SJSA1 (cell line): ENCODE measurements at regions not wholly inside any gene's neighbourhood (a gene's known extent, or its start where the extent isn't known, plus 50 kb on each side); places are given as distances from the start of the nearest gene placed in this dataset.
A peak's percentile ranks its signal among the peaks of the same experiment; 100 is the strongest.

Experiments used
- DNase-seq, 2 experiments: peaks; one replicate each; pipeline ENCODE4 v3.0.0-alpha.2; 2015 to 2020; ENCODE audit warnings: low spot score in 2 of 2, low read depth in 1 of 2
- H3K27ac ChIP-seq: fragments of 250-450 bp; sonication (Bioruptor Pico); 2 replicates; pipeline ENCODE4 v1.5.1; 2020; ENCODE audit warnings: mild to moderate bottlenecking, moderate library complexity
- H3K27me3 ChIP-seq: fragments of 250-450 bp; sonication (Bioruptor Pico); replicated peaks from 2 replicates; pipeline ENCODE4 v1.5.1; 2020; ENCODE audit warnings: mild to moderate bottlenecking, moderate library complexity
- H3K36me3 ChIP-seq: fragments of 250-450 bp; sonication (Bioruptor Pico); 2 replicates; pipeline ENCODE4 v1.5.1; 2020; ENCODE audit warnings: mild to moderate bottlenecking
- H3K4me1 ChIP-seq: fragments of 250-450 bp; sonication (Bioruptor Pico); replicated peaks from 2 replicates; pipeline ENCODE4 v1.6.1; 2021; ENCODE audit warnings: mild to moderate bottlenecking
- H3K4me3 ChIP-seq: fragments of 250-450 bp; sonication (Bioruptor Pico); 2 replicates; pipeline ENCODE4 v1.5.1; 2020; ENCODE audit warnings: mild to moderate bottlenecking
- H3K9me3 ChIP-seq: fragments of 250-450 bp; sonication (Bioruptor Pico); replicated peaks from 2 replicates; pipeline ENCODE4 v1.5.1; 2020; ENCODE audit warnings: mild to moderate bottlenecking

DNA sequence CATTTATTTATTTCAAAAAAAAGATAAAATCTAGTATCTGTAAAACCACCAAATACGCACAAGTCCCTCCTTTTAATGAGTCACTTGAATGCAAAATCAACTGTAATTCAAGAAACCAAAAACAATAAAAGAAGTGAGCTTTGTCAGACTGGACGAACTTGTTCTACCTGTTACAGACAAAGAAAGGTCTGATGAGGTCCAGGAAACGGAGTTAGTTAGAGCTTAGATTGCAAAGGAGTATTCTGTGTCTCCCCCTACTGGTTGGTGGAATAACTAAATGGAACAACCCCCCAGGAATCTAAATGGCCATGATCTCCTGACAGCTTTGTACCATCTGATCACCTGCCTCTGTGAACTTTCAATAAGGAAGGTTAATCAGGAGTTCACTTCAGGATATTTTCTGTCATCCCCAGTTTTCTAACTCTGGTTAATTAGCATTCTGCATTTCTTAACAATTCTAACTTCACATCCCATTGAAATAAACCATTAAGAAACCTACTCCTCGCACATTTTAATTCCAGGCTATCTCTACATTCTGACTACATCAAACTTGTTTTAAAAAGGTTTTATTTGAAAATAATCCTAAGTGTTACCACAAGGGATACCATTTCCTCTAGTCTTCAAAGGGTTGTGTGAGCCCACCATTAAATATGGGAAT lies 333.0 kb upstream of the SATB1 start:
- Histone ChIP-seq H3K27ac (no peak overlapping the region), H3K36me3 (no peaks in the 10 kb centered on the region), H3K4me1 (no peaks in the 10 kb centered on the region), H3K9me3 (no peaks in the 10 kb centered on the region), H3K4me3 (no peak overlapping the region), H3K27me3 (no peaks in the 10 kb centered on the region)
- peak in 1 of 2 experiments; percentile 1 for DNase-seq

DNA sequence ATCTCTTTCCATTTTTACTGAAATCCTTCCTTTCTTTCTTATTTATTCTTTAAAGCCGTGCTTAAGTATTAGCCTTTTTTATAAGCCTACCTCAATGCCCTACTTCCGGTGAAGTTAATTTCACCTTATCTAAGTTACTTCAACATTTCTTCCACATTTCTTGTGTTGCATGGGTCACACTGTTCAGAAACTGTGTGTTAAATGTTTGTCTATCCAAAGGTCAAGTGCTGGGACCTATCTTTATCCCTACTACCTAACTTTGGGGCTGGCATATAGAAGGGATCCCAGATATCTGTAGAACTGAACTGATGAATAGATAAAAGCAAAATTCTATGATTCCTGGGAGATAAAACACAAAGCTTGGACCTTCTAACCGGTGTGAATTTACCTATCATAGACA lies 332.3 kb upstream of the SATB1 start:
- Histone ChIP-seq H3K36me3 (no peaks in the 10 kb centered on the region), H3K27me3 (no peaks in the 10 kb centered on the region), H3K27ac (no peak overlapping the region), H3K4me3 (no peak overlapping the region), H3K4me1 (no peaks in the 10 kb centered on the region), H3K9me3 (no peaks in the 10 kb centered on the region)
- DNase-seq = no peak

DNA sequence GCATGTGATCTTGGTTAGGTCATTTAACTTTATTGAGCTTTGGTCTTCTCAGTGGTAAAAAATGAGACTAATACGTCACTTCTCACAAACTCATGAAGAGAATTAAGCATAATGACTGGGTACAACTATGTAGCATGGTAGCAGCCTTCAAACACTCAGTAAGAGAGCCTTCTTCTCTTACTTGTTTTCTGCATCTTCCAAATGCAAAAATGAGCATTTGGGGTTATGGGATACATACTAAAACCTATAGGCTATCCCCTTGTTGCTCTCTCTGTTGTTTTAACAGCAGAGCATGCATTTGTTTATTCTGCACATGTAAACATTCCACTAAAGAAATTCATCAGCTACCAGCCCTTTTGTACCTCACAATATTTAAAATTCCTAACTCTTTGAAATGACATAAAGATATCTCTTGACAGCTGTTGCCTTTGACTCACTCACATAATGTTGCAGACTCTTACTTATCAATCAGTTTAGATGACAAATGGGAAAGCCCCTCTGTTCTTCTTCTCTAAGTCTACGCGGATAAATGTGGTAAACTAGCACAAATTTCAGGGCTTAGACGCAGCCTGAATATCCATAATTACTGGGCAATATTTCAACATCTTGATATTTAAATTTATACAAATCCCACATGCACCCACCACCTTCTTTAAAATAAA lies 327.3 kb upstream of the SATB1 start:
- Histone ChIP-seq H3K36me3 (no peaks in the 10 kb centered on the region), H3K27ac (no peak overlapping the region), H3K27me3 (no peaks in the 10 kb centered on the region), H3K9me3 (no peaks in the 10 kb centered on the region), H3K4me1 (no peaks in the 10 kb centered on the region), H3K4me3 (no peak overlapping the region)
- DNase-seq = no peak

DNA sequence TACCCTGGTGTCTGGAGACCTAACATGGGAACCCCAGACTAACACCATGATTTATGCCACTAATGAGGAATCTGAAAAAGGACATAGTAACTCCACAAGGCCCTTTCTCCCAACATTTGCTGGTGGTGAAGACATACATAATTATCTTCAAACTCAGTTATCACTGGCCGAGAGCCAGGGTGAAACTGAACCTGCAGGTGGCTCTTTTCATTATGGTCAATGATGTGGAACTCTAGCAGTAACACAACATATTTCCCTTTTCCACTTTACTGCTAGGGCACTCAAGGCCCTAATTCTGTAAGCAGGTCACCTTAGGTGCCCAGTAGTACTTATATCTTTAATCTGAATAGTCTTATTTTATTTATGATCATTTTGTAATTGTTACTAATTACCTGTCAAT lies 326.4 kb upstream of the SATB1 start:
- Histone ChIP-seq H3K27me3 (no peaks in the 10 kb centered on the region), H3K9me3 (no peaks in the 10 kb centered on the region), H3K36me3 (no peaks in the 10 kb centered on the region), H3K4me1 (no peaks in the 10 kb centered on the region), H3K27ac (no peak overlapping the region), H3K4me3 (no peak overlapping the region)
- no peak for DNase-seq

DNA sequence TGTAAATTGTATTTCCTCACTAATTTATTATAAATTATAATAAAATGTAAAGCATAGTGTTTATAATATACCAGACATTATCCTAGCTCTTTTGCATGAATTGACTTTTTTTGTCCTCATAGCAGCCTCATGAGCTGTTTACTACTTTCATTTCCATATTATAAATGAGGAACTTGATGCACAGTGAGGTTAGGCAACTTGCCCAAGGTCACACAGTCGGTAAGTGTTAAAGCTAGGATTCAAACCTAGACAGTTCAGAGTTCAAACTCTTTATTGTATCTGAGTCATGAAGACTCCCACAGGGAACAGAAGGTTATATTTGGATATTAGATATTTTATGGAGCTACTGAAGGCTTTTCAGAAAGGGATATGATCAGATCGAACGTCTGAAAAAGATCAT lies 322.2 kb upstream of the SATB1 start:
- Histone ChIP-seq H3K36me3 (no peaks in the 10 kb centered on the region), H3K9me3 (no peaks in the 10 kb centered on the region), H3K4me3 (no peak overlapping the region), H3K27ac (no peak overlapping the region), H3K27me3 (no peaks in the 10 kb centered on the region), H3K4me1 (no peaks in the 10 kb centered on the region)
- DNase-seq = no peak

DNA sequence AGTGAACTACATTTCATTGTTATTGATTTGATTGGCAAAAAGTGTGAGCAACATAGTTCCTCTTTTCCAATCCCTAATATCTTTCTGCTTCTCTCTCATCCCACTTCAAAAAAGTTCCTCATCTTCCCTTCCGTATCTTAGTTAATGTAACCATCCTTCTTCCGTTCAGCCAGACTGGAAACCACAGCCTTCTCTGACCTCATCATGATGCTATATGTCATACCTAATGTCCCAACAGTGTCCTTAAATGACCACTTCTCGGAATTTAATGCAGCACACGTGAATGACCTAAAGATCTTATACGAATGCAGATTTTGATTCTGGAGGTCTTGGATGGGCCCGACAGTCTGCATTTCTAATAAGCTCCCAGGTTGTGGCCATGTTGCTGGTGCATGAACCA lies 320.3 kb upstream of the SATB1 start:
- no peak overlapping the region for H3K4me3 ChIP-seq
- H3K9me3 ChIP-seq = no peaks in the 10 kb centered on the region
- no peaks in the 10 kb centered on the region for H3K36me3 ChIP-seq
- no peaks in the 10 kb centered on the region for H3K4me1 ChIP-seq
- H3K27me3 ChIP-seq = no peaks in the 10 kb centered on the region
- no peak overlapping the region for H3K27ac ChIP-seq
- DNase-seq = no peak

DNA sequence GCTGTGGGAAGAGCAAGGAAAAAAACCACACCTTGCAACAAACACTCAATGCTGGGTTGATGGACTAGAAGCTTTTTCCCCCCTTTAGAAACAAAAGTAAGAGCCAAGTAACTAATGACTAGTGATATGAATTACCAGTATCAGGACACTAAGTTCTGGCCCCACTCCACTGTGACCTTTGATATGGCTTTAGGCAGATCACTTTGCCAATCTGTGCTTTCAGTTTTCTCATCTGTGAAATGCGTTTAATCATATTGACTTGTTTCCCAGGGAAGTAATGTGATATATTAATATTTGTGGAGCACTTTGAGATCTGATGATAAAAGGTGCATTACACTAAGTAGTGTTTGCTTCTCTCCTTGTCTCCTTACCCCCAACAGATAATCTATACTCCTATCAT lies 319.3 kb upstream of the SATB1 start:
- no peak for DNase-seq
- Histone ChIP-seq H3K4me1 (no peaks in the 10 kb centered on the region), H3K9me3 (no peaks in the 10 kb centered on the region), H3K4me3 (no peak overlapping the region), H3K27me3 (no peaks in the 10 kb centered on the region), H3K27ac (no peak overlapping the region), H3K36me3 (no peaks in the 10 kb centered on the region)

DNA sequence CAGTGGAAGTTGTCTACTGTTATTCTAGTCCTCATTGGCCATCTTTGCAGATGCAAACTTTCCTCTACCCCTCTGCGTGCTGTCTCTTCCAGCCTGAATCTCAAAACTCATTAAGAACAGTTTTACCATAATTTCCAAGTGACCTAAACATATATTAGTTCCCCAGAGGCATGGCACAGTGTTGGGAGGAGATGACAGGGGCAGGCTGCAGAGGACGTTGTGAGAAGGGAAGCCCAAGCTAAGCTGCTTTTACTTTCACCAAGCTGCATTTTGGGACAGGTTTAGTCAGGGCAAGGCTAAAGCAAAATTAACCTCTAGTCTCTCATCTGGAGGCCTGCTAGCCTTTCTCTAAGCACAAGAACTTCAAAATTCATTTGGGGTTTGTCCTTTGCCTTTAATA lies 318.6 kb upstream of the SATB1 start:
- H3K9me3 ChIP-seq = no peaks in the 10 kb centered on the region
- no peaks in the 10 kb centered on the region for H3K4me1 ChIP-seq
- H3K27ac ChIP-seq = no peak overlapping the region
- no peak for DNase-seq
- H3K27me3 ChIP-seq = no peaks in the 10 kb centered on the region
- H3K4me3 ChIP-seq = no peak overlapping the region
- H3K36me3 ChIP-seq = no peaks in the 10 kb centered on the region

DNA sequence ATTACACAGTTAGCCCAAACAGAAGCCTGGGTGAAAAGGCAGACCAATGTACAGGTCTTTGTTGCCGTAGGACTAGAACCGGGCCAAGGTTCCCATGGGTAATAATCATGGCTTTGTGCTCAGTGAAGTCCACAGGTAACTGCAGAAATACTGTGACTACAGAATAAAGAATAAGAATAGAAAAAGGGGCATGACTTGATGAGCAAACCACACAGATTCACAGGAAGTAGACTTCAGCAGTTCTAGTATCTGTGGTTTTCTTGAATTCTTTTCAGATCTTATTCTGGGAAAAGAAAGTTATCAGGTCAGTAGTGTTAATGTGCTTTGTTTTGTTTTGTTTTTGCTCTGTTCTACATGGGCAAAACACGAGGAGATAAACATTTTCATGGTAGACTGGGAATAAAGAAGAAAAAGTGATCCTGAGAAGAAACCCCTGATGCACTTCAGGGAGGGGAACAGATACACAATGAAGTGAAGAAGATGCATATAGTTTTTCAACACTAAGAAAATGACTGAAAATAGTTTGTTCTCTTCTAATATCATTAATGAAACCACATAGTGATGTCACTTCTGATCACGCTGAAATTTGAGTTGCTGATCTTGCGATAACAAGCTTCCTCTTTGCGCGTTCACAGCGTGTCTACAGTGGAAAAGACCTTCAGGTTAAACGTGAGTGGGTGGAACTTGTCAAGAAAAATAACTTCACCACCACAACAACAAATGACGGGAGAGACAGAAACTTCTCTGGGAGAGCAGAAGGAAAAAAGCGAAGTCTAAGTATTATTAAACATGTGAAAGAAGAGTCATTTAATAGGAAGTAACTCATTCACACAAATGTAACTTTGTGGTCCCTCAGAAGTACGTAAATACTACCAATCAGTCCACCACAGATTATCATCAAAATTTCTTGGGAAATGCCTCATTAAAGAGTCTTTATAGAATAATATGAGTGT lies 315.8 kb upstream of the SATB1 start:
- DNase-seq = no peak
- H3K36me3 ChIP-seq = no peaks in the 10 kb centered on the region
- H3K27ac ChIP-seq = no peak overlapping the region
- no peak overlapping the region for H3K4me3 ChIP-seq
- H3K27me3 ChIP-seq = no peaks in the 10 kb centered on the region
- no peaks in the 10 kb centered on the region for H3K9me3 ChIP-seq
- no peaks in the 10 kb centered on the region for H3K4me1 ChIP-seq

DNA sequence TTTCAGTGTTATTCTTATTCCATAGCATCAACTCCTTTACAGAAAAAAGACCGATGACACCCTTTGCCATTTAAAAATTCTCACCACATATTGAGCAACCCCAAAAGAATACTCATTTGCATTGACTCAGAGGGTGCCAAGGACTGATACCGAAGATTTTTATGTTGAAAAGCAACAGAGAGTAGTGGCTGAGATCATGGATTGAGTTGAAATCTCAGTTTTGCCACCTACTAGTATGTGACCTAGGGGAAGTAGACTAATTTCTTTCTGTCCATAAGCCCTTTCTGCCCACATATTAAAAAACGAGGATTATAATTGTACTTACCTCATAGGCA lies 313.9 kb upstream of the SATB1 start:
- no peak for DNase-seq
- no peaks in the 10 kb centered on the region for H3K36me3 ChIP-seq

DNA sequence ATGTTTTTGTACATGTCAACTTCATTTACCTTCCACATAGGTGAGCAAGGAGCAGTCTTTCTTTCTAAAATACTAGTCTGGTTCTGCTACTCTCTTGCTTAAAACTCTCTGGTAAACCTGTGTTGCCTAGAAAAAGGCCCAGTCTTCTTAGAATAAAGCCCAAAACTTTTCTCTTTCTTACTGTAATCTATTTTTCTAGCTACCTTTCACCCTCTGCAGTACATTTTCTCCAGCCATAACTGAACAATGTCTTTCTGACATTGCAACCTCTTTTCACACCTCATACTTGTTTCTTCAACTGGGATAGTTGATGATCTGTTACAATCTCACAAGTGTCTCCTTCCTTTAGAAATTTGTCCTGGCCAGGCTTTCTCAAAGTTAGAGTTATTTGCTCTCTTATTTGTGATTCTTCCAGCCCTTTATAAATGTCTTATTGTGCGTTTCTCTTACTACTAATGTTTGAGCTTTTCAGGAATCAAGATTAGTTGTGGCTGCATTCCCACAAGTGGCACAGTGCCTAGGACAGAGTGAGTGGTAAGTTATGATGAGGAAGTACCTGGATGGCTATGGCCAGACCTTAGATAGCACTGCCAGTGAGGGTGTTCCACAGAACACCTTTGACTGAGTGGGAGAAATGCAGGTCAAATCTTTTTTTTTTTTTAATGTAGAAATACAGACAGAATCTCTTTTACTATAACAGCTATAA lies 313.4 kb upstream of the SATB1 start:
- DNase-seq = no peak
- H3K4me3 ChIP-seq = no peak overlapping the region
- no peaks in the 10 kb centered on the region for H3K36me3 ChIP-seq
- no peak overlapping the region for H3K27ac ChIP-seq
- no peaks in the 10 kb centered on the region for H3K27me3 ChIP-seq
- H3K4me1 ChIP-seq = no peaks in the 10 kb centered on the region
- H3K9me3 ChIP-seq = no peaks in the 10 kb centered on the region

More for the DNA sequence above, 313.9 kb upstream of the SATB1 start:
- Histone ChIP-seq H3K9me3 (no peaks in the 10 kb centered on the region), H3K27ac (no peak overlapping the region), H3K27me3 (no peaks in the 10 kb centered on the region), H3K4me1 (no peaks in the 10 kb centered on the region), H3K4me3 (no peak overlapping the region)

DNA sequence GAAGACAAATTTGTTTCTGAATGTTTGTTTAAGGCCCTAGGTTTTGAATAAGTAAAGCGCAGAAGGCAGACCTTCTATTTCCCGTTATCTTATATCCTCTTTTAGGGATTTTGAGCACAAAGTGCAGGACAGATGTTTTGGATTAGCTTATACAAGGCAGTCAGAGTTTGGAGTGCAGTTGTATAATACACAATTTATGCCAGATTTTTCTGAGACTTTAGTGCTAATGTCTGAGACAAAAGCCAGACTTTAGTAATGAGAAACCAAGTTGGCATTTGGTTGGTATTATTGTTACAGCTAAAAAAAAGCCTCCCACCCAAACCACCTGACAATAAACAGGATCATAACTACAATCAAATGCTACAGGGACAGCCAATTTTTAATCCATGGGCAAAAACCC lies 309.9 kb upstream of the SATB1 start:
- DNase-seq = no peak
- H3K4me3 ChIP-seq = no peak overlapping the region
- no peaks in the 10 kb centered on the region for H3K4me1 ChIP-seq
- no peaks in the 10 kb centered on the region for H3K36me3 ChIP-seq
- no peak overlapping the region for H3K27ac ChIP-seq
- H3K27me3 ChIP-seq = no peaks in the 10 kb centered on the region
- no peaks in the 10 kb centered on the region for H3K9me3 ChIP-seq

DNA sequence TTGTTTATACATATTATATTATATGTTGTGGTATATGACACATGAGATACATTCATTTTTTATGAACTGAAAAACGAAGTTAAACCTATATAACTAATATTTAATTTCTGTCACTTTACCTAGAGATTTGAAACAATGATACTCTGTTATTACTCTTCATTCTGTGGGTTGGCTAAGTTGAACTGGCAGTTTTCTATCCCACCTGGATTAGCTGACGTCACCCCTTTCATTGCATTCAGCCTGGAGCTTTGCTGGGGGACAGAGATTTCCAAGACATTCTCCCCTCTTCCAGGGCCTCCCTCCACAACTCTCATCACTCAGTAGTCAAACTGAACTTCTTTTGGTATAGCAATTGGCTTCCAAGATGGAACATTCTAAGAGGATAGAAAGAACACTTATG lies 309.2 kb upstream of the SATB1 start:
- no peak for DNase-seq
- Histone ChIP-seq H3K9me3 (no peaks in the 10 kb centered on the region), H3K27me3 (no peaks in the 10 kb centered on the region), H3K4me3 (no peak overlapping the region), H3K4me1 (no peaks in the 10 kb centered on the region), H3K36me3 (no peaks in the 10 kb centered on the region), H3K27ac (no peak overlapping the region)

DNA sequence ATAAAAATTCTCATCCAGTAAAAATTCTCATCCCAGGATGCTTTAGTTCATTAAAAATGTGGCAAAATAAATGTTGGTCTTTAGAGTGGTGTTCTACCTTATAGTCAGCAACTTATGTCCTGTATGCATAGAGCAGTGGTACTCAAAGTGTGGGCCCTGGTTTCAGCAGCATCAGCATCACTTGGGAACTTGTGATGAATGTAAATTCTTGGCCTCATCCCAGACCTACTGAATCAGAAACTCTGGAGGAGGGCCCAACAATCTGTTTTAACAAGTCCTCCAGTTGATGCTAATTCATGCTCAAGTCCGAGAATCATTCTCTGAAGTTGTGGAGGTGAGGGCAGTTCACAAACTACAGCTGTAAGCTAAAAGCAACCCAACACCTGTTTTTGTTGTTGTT lies 307.3 kb upstream of the SATB1 start:
- DNase-seq = no peak
- H3K36me3 ChIP-seq = no peaks in the 10 kb centered on the region

More for the DNA sequence above, 307.3 kb upstream of the SATB1 start:
- Histone ChIP-seq H3K27ac (no peak overlapping the region), H3K4me3 (no peak overlapping the region), H3K27me3 (no peaks in the 10 kb centered on the region), H3K9me3 (no peaks in the 10 kb centered on the region), H3K4me1 (no peaks in the 10 kb centered on the region)
